OCI-LY1 (cell line): ENCODE measurements at regions not wholly inside any gene's neighbourhood (a gene's known extent, or its start where the extent isn't known, plus 50 kb on each side); places are given as distances from the start of the nearest gene placed in this dataset.

Experiments used
- H2AFZ ChIP-seq: fragments of 200-600 bp; sonication (generic), shearing (Covaris generic); 2 replicates; pipeline ENCODE4 v1.6.0; 2014; ENCODE audit warnings: antibody characterized with exemption, mild to moderate bottlenecking, low read length
- H3F3A ChIP-seq: fragments of 200-600 bp; sonication (generic), shearing (Covaris generic); 2 replicates; pipeline ENCODE4 v1.6.0; 2014; ENCODE audit warnings: mild to moderate bottlenecking, antibody characterized with exemption, low read length, moderate library complexity; ENCODE audit not compliant: insufficient read depth
- H3K27ac ChIP-seq: fragments of 200-600 bp; sonication (generic); 2 replicates; pipeline ENCODE4 v1.5.1; 2014; ENCODE audit warnings: low read length, mixed run types, mild to moderate bottlenecking, low read depth; ENCODE audit not compliant: poor library complexity, severe bottlenecking
- H3K27me3 ChIP-seq: fragments of 200-600 bp; sonication (generic); 2 replicates; pipeline ENCODE4 v1.6.0; 2014; ENCODE audit warnings: antibody characterized with exemption, mild to moderate bottlenecking, low read length, moderate library complexity; ENCODE audit not compliant: insufficient read depth
- H3K36me3 ChIP-seq: fragments of 200-600 bp; sonication (generic); 2 replicates; pipeline ENCODE4 v1.6.1; 2014; ENCODE audit warnings: mild to moderate bottlenecking, antibody characterized with exemption, low read length, moderate library complexity, mixed read lengths; ENCODE audit not compliant: insufficient read depth
- H3K4me1 ChIP-seq: fragments of 200-600 bp; sonication (generic); 2 replicates; pipeline ENCODE4 v1.5.1; 2014; ENCODE audit warnings: mild to moderate bottlenecking, low read length, moderate library complexity; ENCODE audit not compliant: insufficient read depth, severe bottlenecking
- H3K4me2 ChIP-seq: fragments of 200-600 bp; sonication (generic), shearing (Covaris generic); 2 replicates; pipeline ENCODE4 v1.6.1; 2014; ENCODE audit warnings: low read length
- H3K4me3 ChIP-seq: fragments of 200-600 bp; sonication (generic); 2 replicates; pipeline ENCODE4 v1.5.1; 2014; ENCODE audit warnings: low read length, low read depth, mild to moderate bottlenecking, mixed read lengths; ENCODE audit not compliant: poor library complexity, severe bottlenecking
- H3K79me2 ChIP-seq: fragments of 200-600 bp; shearing (Covaris generic); 2 replicates; pipeline ENCODE4 v1.6.1; 2016; ENCODE audit warnings: mixed run types, low read length, mixed read lengths; ENCODE audit not compliant: insufficient read depth
- H3K9ac ChIP-seq: fragments of 200-600 bp; sonication (generic), shearing (Covaris generic); 2 replicates; pipeline ENCODE4 v1.6.1; 2014; ENCODE audit warnings: mild to moderate bottlenecking, low read length, mixed read lengths
- H3K9me2 ChIP-seq: fragments of 200-600 bp; sonication (generic), shearing (Covaris generic); 2 replicates; pipeline ENCODE4 v1.6.1; 2014; ENCODE audit warnings: low read depth, mild to moderate bottlenecking, low read length, mixed read lengths
- H3K9me3 ChIP-seq: fragments of 200-600 bp; shearing (Covaris generic); 2 replicates; pipeline ENCODE4 v1.6.1; 2014; ENCODE audit warnings: low read length, mixed read lengths
- H4K20me1 ChIP-seq: fragments of 200-600 bp; sonication (generic), shearing (Covaris generic); 2 replicates; pipeline ENCODE4 v1.6.0; 2016; ENCODE audit warnings: mild to moderate bottlenecking, low read length; ENCODE audit not compliant: insufficient read depth
- EZH2 ChIP-seq: fragments of 200-600 bp; sonication (generic), shearing (Covaris generic); IDR thresholded peaks from 2 replicates; pipeline ENCODE4 v1.8.0; 2017; ENCODE audit warnings: borderline replicate concordance, mixed run types, mild to moderate bottlenecking, antibody characterized with exemption, low read length, moderate library complexity, mixed read lengths
- TF ChIP-seq, protein P1 (sequence below): fragments of 200-600 bp; sonication (generic), shearing (Covaris generic); IDR thresholded peaks from 2 replicates; pipeline ENCODE4 v1.5.1; 2017; ENCODE audit warnings: mild to moderate bottlenecking, antibody characterized with exemption, low read length, moderate library complexity, mixed read lengths

DNA sequence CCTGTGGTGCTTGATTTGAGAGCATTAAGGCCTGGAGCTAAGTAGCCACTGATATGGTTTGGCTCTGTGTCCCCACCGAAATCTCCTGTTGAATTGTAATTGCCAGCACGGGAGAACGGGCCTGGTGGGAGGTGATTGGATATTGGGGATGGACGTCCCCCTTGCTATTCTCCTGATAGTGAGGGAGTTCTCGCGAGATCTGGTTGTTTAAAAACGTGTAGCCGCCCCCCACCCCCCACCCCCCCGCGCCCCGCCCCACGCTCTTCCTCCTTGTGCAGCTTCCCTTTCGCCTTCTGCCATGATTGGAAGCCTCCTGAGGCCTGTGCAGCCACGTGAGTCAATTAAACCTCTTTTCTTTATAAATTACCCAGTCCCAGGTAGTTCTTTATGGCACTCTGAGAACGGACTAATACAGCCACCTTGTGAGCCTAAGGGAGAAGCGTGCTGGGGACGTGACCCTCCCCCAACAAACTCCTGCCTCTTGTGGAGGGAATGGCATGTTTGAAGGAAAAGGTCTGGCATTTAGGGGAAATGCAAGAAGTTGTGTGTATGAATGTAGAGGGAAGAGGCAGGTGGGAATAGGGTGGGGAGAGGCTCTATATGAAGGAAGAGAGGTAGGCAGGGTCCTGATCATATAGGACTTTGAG, 118.0 kb upstream of the KMT2C start:
- H3K27ac ChIP-seq = no peak overlapping the region
- H3K9ac ChIP-seq = no peak overlapping the region
- H3K4me2 ChIP-seq = no peak overlapping the region

DNA sequence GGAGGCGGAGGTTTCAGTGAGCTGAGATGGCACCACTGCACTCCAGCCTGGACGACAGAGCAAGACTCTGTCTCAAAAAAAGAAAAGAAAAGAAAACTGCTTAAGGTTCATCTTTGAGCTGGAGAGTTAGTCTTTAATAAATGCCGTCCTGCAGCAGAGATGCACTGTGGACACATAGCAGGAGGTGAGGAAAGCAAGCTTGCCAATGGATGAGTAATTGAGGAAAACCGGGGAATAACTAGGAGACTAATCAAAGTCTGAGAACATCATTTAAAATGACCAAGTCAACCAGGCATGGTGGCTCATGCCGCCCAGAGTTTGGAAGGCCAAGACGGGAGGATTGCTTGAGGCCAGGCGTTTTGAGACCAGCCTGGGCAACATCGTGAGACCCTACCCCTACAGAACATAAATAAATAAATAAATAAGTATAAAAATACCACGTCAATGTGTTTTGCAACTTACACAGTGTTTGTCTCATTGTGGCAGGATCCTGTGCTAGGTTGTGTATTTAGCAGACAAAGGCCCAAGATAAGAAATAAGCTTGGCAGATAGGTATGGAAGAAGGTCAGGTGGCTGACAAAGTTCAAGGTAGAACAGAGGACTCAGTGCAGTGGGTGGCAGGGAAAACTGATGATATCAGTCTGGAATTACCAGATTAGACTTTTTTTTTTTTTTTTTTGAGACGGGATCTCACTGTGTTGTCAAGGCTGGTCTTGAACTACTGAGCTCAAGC, 115.7 kb upstream of the KMT2C start:
- Histone ChIP-seq H3K4me1 (no peaks in the 10 kb centered on the region), H3K79me2 (no peaks in the 10 kb centered on the region), H4K20me1 (no peaks in the 10 kb centered on the region), H3K9me2 (no peaks in the 10 kb centered on the region), H3K4me2 (no peak overlapping the region), H2AFZ (no peak overlapping the region), H3K36me3 (no peaks in the 10 kb centered on the region), H3K9me3 (no peaks in the 10 kb centered on the region), H3K27me3 (no peaks in the 10 kb centered on the region), H3K9ac (no peak overlapping the region), H3K27ac (no peak overlapping the region), H3F3A (no peaks in the 10 kb centered on the region), H3K4me3 (no peak overlapping the region)
- TF ChIP-seq EZH2 = no peak
- TF ChIP-seq, protein P1, sequence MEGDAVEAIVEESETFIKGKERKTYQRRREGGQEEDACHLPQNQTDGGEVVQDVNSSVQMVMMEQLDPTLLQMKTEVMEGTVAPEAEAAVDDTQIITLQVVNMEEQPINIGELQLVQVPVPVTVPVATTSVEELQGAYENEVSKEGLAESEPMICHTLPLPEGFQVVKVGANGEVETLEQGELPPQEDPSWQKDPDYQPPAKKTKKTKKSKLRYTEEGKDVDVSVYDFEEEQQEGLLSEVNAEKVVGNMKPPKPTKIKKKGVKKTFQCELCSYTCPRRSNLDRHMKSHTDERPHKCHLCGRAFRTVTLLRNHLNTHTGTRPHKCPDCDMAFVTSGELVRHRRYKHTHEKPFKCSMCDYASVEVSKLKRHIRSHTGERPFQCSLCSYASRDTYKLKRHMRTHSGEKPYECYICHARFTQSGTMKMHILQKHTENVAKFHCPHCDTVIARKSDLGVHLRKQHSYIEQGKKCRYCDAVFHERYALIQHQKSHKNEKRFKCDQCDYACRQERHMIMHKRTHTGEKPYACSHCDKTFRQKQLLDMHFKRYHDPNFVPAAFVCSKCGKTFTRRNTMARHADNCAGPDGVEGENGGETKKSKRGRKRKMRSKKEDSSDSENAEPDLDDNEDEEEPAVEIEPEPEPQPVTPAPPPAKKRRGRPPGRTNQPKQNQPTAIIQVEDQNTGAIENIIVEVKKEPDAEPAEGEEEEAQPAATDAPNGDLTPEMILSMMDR = no peak

More for the DNA sequence above, 118.0 kb upstream of the KMT2C start:
- H2AFZ ChIP-seq = no peak overlapping the region
- no peaks in the 10 kb centered on the region; the same call in 1 of the 2 replicates for H3K27me3 ChIP-seq
- TF ChIP-seq, protein P1 = no peak
- no peak for TF ChIP-seq EZH2
- no peaks in the 10 kb centered on the region for H3K4me1 ChIP-seq
- H3F3A ChIP-seq = no peaks in the 10 kb centered on the region
- H3K9me3 ChIP-seq = no peaks in the 10 kb centered on the region
- no peak overlapping the region for H3K4me3 ChIP-seq
- no peaks in the 10 kb centered on the region for H4K20me1 ChIP-seq
- H3K9me2 ChIP-seq = no peaks in the 10 kb centered on the region
- no peaks in the 10 kb centered on the region for H3K79me2 ChIP-seq
- no peaks in the 10 kb centered on the region for H3K36me3 ChIP-seq

DNA sequence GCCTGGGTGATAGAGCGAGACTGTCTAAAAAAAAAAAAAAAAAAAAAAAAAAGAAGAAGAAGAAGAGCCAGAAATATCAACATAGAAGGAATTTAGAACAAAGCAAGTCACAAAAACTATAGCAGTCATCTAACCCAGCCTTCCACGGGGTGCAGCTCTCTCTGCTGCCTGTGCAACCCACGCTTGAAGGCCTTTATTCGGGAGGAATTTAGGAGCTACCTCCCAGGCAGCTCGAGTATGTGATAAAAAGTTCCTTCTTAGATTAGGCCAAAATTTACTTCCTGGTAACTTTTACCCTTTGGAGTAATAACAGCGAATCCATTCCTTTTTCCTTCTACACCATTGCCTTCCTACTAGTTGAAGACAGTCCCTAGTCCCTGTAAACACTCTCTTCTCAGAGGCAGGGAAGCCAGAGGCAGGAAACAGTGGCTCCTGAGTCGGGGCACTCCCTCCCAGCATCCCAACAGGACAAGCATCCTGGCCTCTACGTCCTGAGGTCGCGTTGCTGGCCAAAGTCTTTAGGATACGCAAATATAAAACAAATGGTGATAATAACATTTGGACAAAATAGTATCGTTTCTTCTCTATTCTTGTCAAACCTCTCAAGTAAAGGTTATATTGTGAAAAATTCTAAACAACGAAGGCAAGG, 109.3 kb upstream of the KMT2C start:
- H3K27ac ChIP-seq = no peak overlapping the region
- H3K36me3 ChIP-seq = no peaks in the 10 kb centered on the region; the same call in 1 of the 2 replicates
- no peak overlapping the region for H3K4me2 ChIP-seq
- H3K79me2 ChIP-seq = no peaks in the 10 kb centered on the region
- H3K9me2 ChIP-seq = no peaks in the 10 kb centered on the region
- H3F3A ChIP-seq = no peaks in the 10 kb centered on the region
- no peak overlapping the region for H3K4me3 ChIP-seq
- H3K9ac ChIP-seq = no peak overlapping the region
- H3K4me1 ChIP-seq = no peaks in the 10 kb centered on the region
- H4K20me1 ChIP-seq = no peaks in the 10 kb centered on the region
- no peak overlapping the region for H2AFZ ChIP-seq
- H3K9me3 ChIP-seq = no peaks in the 10 kb centered on the region
- H3K27me3 ChIP-seq = no peaks in the 10 kb centered on the region
- TF ChIP-seq, protein P1 = no peak
- no peak for TF ChIP-seq EZH2
